HepG2 (cell line): ENCODE measurements at regions not wholly inside any gene's neighbourhood (a gene's known extent, or its start where the extent isn't known, plus 50 kb on each side); places are given as distances from the start of the nearest gene placed in this dataset.

Experiments
- ATAC-seq: fragments of 200-7000 bp; cut with Tn5 transposase; 3 replicates; pipeline ENCODE4 v1.9.1; 2020; ENCODE audit warnings: mild to moderate bottlenecking, moderate library complexity
- BruUV-seq: library from RNA; stranded (reverse); fragments of 400-500 nt; replicated peaks from 2 replicates; lab custom pipeline; 2021; lab: Mats Ljungman, UMichigan
- CTCF ChIA-PET: fragments of 300-600 bp; formaldehyde crosslinking; extraction: SDS; loops from one replicate; lab custom pipeline; 2021; ENCODE audit warnings: low total read pairs, inconsistent platforms, low intra/inter-chr PET ratio; lab: Yijun Ruan, JAX
- POLR2A ChIA-PET: fragments of 350-600 bp; sonication (Branson Sonifier 250); formaldehyde crosslinking; loops from one replicate; lab custom pipeline; 2020; ENCODE audit warnings: antibody characterized with exemption, inconsistent platforms; lab: Yijun Ruan, JAX
- DNase-seq: peaks from one replicate; pipeline ENCODE4 v3.0.0-alpha.2; 2015; ENCODE audit warnings: low spot score
- FAIRE-seq: peaks from 3 replicates; lab custom pipeline; 2011; peaks lifted over from hg19 to GRCh38; lab: Jason Lieb, UNC
- H2AFZ ChIP-seq: one replicate; pipeline ENCODE4 v1.6.1; 2011; ENCODE audit warnings: low read length, inconsistent platforms
- H3K27ac ChIP-seq: fragments of 300-600 bp; 3 replicates; pipeline ENCODE4 v1.8.0; 2011; ENCODE audit warnings: mixed run types, mild to moderate bottlenecking, mixed read lengths, low read length, inconsistent platforms; ENCODE audit not compliant: insufficient read depth; ENCODE audit errors: extremely low read length
- H3K27me3 ChIP-seq, 2 experiments: fragments of 200-600 bp in 1 of 2; 2 replicates in 1 of 2; 3 replicates in 1 of 2; pipeline versions ENCODE4 v1.6.0 to v1.8.0; 2011; ENCODE audit warnings: low read length in 2 of 2, mild to moderate bottlenecking in 2 of 2, moderate library complexity in 2 of 2, inconsistent platforms in 1 of 2; ENCODE audit not compliant: insufficient read depth in 2 of 2, control insufficient read depth in 1 of 2
- H3K36me3 ChIP-seq, 2 experiments: fragments of 200-600 bp in 1 of 2; replicated peaks in 1 of 2; 2 replicates in 1 of 2; 3 replicates in 1 of 2; pipeline versions ENCODE4 v1.5.1 to v1.8.0; 2011; ENCODE audit warnings: low read length in 2 of 2, inconsistent platforms in 1 of 2; ENCODE audit not compliant: insufficient read depth in 2 of 2, control insufficient read depth in 1 of 2
- H3K4me1 ChIP-seq: 2 replicates; pipeline ENCODE4 v1.5.1; 2012; ENCODE audit warnings: low read length, inconsistent platforms; ENCODE audit not compliant: insufficient read depth
- H3K4me2 ChIP-seq: 2 replicates; pipeline ENCODE4 v1.6.0; 2011; ENCODE audit warnings: low read depth, low read length, inconsistent platforms
- H3K4me3 ChIP-seq, 3 experiments: fragments of 200-600 bp in 1 of 3; sonication (generic), shearing (Covaris generic) in 1 of 3; replicated peaks in 1 of 3; 2 replicates each; pipeline ENCODE4 v1.5.1; 2011 to 2016; ENCODE audit warnings: low read length in 3 of 3, inconsistent platforms in 2 of 3, low read depth in 2 of 3, mild to moderate bottlenecking in 2 of 3, control low read depth in 1 of 3, mixed read lengths in 1 of 3; ENCODE audit not compliant: insufficient read depth in 1 of 3
- H3K79me2 ChIP-seq: one replicate; pipeline ENCODE4 v1.6.1; 2011; ENCODE audit warnings: low read length, inconsistent platforms; ENCODE audit not compliant: insufficient read depth
- H3K9ac ChIP-seq: 2 replicates; pipeline ENCODE4 v1.6.0; 2011; ENCODE audit warnings: mild to moderate bottlenecking, low read depth, low read length, inconsistent platforms; ENCODE audit not compliant: insufficient read depth
- H3K9me3 ChIP-seq: 2 replicates; pipeline ENCODE4 v1.5.1; 2012; ENCODE audit warnings: mild to moderate bottlenecking, low read length
- H4K20me1 ChIP-seq: 2 replicates; pipeline ENCODE4 v1.6.0; 2011; ENCODE audit warnings: inconsistent platforms, mild to moderate bottlenecking, low read length, moderate library complexity; ENCODE audit not compliant: insufficient read depth
- ARNT ChIP-seq: fragments of 450-650 bp; IDR thresholded peaks from 2 replicates; pipeline ENCODE4 v1.6.1; 2017
- BHLHE40 ChIP-seq: IDR thresholded peaks from 2 replicates; pipeline ENCODE4 v1.6.1; 2011; ENCODE audit warnings: low read length, improper control_type of control experiment
- HOXD1 ChIP-seq: sonication (generic); formaldehyde crosslinking; IDR thresholded peaks from 2 replicates; pipeline ENCODE4 v1.5.0; 2020; ENCODE audit warnings: missing genetic modification reagents
- KLF15 ChIP-seq: sonication (generic); formaldehyde crosslinking; IDR thresholded peaks from 2 replicates; pipeline ENCODE4 v1.8.1; 2023; ENCODE audit warnings: borderline replicate concordance, mild to moderate bottlenecking, inconsistent platforms, missing genetic modification reagents, mixed read lengths
- SNAPC4 ChIP-seq: sonication (generic); formaldehyde crosslinking; IDR thresholded peaks from 2 replicates; pipeline ENCODE4 v1.4.0; 2020; ENCODE audit warnings: mild to moderate bottlenecking, missing genetic modification reagents
- SP2 ChIP-seq: sonication (generic); formaldehyde crosslinking; IDR thresholded peaks from 2 replicates; pipeline ENCODE4 v1.5.1; 2020; ENCODE audit warnings: mild to moderate bottlenecking, missing genetic modification reagents
- ZFX ChIP-seq: sonication (generic); formaldehyde crosslinking; IDR thresholded peaks from 2 replicates; pipeline ENCODE4 v1.4.0; 2020; ENCODE audit warnings: mild to moderate bottlenecking, low read depth, missing genetic modification reagents, moderate library complexity
- ZNF343 ChIP-seq: sonication (generic); formaldehyde crosslinking; IDR thresholded peaks from 2 replicates; pipeline ENCODE4 v1.4.0; 2020; ENCODE audit warnings: mild to moderate bottlenecking, missing genetic modification reagents
- ZNF430 ChIP-seq: sonication (generic); formaldehyde crosslinking; IDR thresholded peaks from 2 replicates; pipeline ENCODE4 v1.9.0; 2021; ENCODE audit warnings: mild to moderate bottlenecking, missing genetic modification reagents
- ZNF431 ChIP-seq: sonication (generic); formaldehyde crosslinking; IDR thresholded peaks from 2 replicates; pipeline ENCODE4 v1.9.0; 2022; ENCODE audit warnings: missing genetic modification reagents, low read depth, mild to moderate bottlenecking, borderline replicate concordance
- ZNF512 ChIP-seq: sonication (generic); formaldehyde crosslinking; IDR thresholded peaks from 2 replicates; pipeline ENCODE4 v1.4.0; 2020; ENCODE audit warnings: mild to moderate bottlenecking, missing genetic modification reagents
- ZNF550 ChIP-seq: sonication (generic); formaldehyde crosslinking; IDR thresholded peaks from 2 replicates; pipeline ENCODE4 v1.4.0; 2020; ENCODE audit warnings: mild to moderate bottlenecking, missing genetic modification reagents, borderline replicate concordance
- ZNF615 ChIP-seq: sonication (generic); formaldehyde crosslinking; IDR thresholded peaks from 2 replicates; pipeline ENCODE4 v1.5.0; 2020; ENCODE audit warnings: mild to moderate bottlenecking, missing genetic modification reagents, borderline replicate concordance
- ZNF629 ChIP-seq: sonication (generic); formaldehyde crosslinking; conservative IDR thresholded peaks from 2 replicates; pipeline ENCODE4 v1.5.0; 2020; ENCODE audit warnings: missing genetic modification reagents
- ZNF770 ChIP-seq: sonication (generic); formaldehyde crosslinking; IDR thresholded peaks from 2 replicates; pipeline ENCODE4 v1.5.0; 2020; ENCODE audit warnings: mild to moderate bottlenecking, missing genetic modification reagents
- ZSCAN31 ChIP-seq: sonication (generic); formaldehyde crosslinking; IDR thresholded peaks from 2 replicates; pipeline ENCODE4 v1.5.0; 2020; ENCODE audit warnings: low read depth, mild to moderate bottlenecking, missing genetic modification reagents
- WGBS: methylation state at CpG from one replicate; pipeline ENCODE4 v1.1.6; 2017; ENCODE audit warnings: low lambda C conversion rate; 5-methylcytosine and 5-hydroxymethylcytosine counted together
- in situ Hi-C: cut with HindIII; loops from 2 replicates; pipeline ENCODE4 v1.10.0; 2017; ENCODE audit warnings: low pct_unique_long_range_greater_than_20kb; ENCODE audit not compliant: extremely low pct_ligation_motif_present
- intact Hi-C: fragments of 100-400 bp; cut with micrococcal nuclease; formaldehyde crosslinking; loops from one replicate; pipeline ENCODE4 v1.10.0; 2022; ENCODE audit not compliant: unreplicated experiment

GRCh38 chr20:39283464-39283863 is 321.3 kb downstream of the DHX35 start (continued):
- TF ChIP-seq ZNF615 (no peak), ZNF343 (CRISPR knock-in tag) (no peak), ZSCAN31 (CRISPR knock-in tag) (no peak), KLF15 (CRISPR knock-in tag) (no peak), ZFX (CRISPR knock-in tag) (no peak), ZNF430 (CRISPR knock-in tag) (no peak), ARNT (no peak), ZNF550 (no peak)

- Histone ChIP-seq H3K27ac (no peak overlapping the region), H2AFZ (no peak overlapping the region), H3K9me3 (no peaks in the 10 kb centered on the region; the same call in 1 of the 2 replicates), H3K4me3 (no peak overlapping the region), H3K4me1 (no peaks in the 10 kb centered on the region), H3K36me3 (no peaks in the 10 kb centered on the region), H3K79me2 (no peaks in the 10 kb centered on the region), H3K27me3 (no peaks in the 10 kb centered on the region), H3K9ac (no peak overlapping the region), H3K4me2 (no peak overlapping the region), H4K20me1 (no peaks in the 10 kb centered on the region)
- WGBS: 26% methylated on average over 10 of the region's 10 CpGs
- CTCF ChIA-PET: no interaction called here
- DNase-seq: no peak
- in situ Hi-C loops: no loop called here
- POLR2A ChIA-PET: no interaction called here
- intact Hi-C loops: no loop called here
- BruUV-seq: no TSS peak
- FAIRE-seq: no peak
- ATAC-seq: no peak
- TF ChIP-seq SNAPC4 (no peak), ZNF431 (CRISPR knock-in tag) (no peak), ZNF512 (CRISPR knock-in tag) (no peak), SP2 (no peak), ZNF770 (CRISPR knock-in tag) (no peak), BHLHE40 (no peak), ZNF629 (no peak), HOXD1 (CRISPR knock-in tag) (no peak)
These were observed 320.5 kb downstream of the DHX35 start for GRCh38 chr20:39282619-39283092.
